ENCODE measurements at regions not wholly inside any gene's neighbourhood (a gene's known extent, or its start where the extent isn't known, plus 50 kb on each side); places are given as distances from the start of the nearest gene placed in this dataset.

DNA sequence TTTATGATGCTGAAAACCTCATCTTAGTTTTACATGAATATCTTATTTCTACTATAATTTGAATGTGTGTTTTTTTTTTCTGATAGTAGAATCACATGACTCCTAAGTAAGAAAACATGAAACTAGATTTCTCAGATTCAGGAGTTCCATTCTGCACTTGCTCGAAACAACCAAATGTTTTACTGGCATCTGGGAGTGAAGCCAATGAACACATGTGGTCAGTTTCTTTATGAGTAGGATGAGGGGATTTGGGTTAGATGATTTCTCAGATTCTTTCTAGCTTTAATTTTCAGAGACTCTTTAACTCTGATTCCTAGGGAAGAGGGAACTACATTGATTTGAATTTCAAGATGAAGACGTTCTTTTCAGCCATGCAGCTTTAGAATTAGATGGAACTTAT lies 225.0 kb upstream of the NT5C1B start:
- no peak for TF ChIP-seq RAD21 (IDR thresholded peaks at IDR 0.05; ENCODE audit: low read length)
- no peak for TF ChIP-seq RFX5 (IDR thresholded peaks at IDR 0.05; ENCODE audit: low read depth, low read length)
- no peak for TF ChIP-seq SMC3 (IDR thresholded peaks at IDR 0.05; ENCODE audit: low read depth, low read length)
- TF ChIP-seq ELK1 (IDR thresholded peaks at IDR 0.05; ENCODE audit: borderline replicate concordance, low read depth, low read length): no peak
- no peak for TF ChIP-seq MAFK (IDR thresholded peaks at IDR 0.05; ENCODE audit: low read depth, low read length)
- no peak for TF ChIP-seq MXI1 (IDR thresholded peaks at IDR 0.05; ENCODE audit: borderline replicate concordance, low read depth, low read length)
- no peak for TF ChIP-seq CEBPB (IDR thresholded peaks at IDR 0.05; ENCODE audit: low read depth, low read length)
- no peak for TF ChIP-seq FOS (IDR thresholded peaks at IDR 0.05; ENCODE audit: low read depth, low read length)
- TF ChIP-seq POLR2A (IDR thresholded peaks at IDR 0.05; ENCODE audit: low read depth, low read length): no peak
- TF ChIP-seq, protein P1, sequence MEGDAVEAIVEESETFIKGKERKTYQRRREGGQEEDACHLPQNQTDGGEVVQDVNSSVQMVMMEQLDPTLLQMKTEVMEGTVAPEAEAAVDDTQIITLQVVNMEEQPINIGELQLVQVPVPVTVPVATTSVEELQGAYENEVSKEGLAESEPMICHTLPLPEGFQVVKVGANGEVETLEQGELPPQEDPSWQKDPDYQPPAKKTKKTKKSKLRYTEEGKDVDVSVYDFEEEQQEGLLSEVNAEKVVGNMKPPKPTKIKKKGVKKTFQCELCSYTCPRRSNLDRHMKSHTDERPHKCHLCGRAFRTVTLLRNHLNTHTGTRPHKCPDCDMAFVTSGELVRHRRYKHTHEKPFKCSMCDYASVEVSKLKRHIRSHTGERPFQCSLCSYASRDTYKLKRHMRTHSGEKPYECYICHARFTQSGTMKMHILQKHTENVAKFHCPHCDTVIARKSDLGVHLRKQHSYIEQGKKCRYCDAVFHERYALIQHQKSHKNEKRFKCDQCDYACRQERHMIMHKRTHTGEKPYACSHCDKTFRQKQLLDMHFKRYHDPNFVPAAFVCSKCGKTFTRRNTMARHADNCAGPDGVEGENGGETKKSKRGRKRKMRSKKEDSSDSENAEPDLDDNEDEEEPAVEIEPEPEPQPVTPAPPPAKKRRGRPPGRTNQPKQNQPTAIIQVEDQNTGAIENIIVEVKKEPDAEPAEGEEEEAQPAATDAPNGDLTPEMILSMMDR (conservative IDR thresholded peaks at IDR 0.05; ENCODE audit: low read depth, low read length): no peak
- no peak for TF ChIP-seq CHD1 (IDR thresholded peaks at IDR 0.05; ENCODE audit: low read depth, low read length)
- Histone ChIP-seq H3K56ac (ENCODE audit: extremely low read depth, insufficient read depth, low read length) (no peak overlapping the region), H3K27me3 (ENCODE audit: control insufficient read depth, insufficient read depth, low read length) (no peaks in the 10 kb centered on the region), H4K20me1 (ENCODE audit: insufficient read depth, low read length) (no peaks in the 10 kb centered on the region), H2AK5ac (ENCODE audit: low read depth, low read length) (no peak overlapping the region), H3K4ac (ENCODE audit: low read depth, low read length) (no peak overlapping the region), H3K4me2 (ENCODE audit: low read depth, low read length) (no peak overlapping the region), H3K4me3 (ENCODE audit: insufficient read depth, low read depth, low read length) (no peak overlapping the region), H3K4me1 (ENCODE audit: control insufficient read depth, insufficient read depth, low read length) (no peaks in the 10 kb centered on the region), H3K27ac (ENCODE audit: insufficient read depth, low read length) (no peak overlapping the region), H3K9ac (ENCODE audit: low read depth, low read length) (no peak overlapping the region), H4K8ac (ENCODE audit: low read depth in 2 of 2, low read length in 2 of 2) (no peak overlapping the region), H3K9me1 (ENCODE audit: insufficient read depth, low read length) (no peaks in the 10 kb centered on the region), H4K5ac (ENCODE audit: low read depth, low read length) (no peak overlapping the region), H3K9me3 (ENCODE audit: control insufficient read depth, insufficient read depth, low read length) (no peaks in the 10 kb centered on the region), H2BK5ac (ENCODE audit: low read depth, low read length, poor library complexity, severe bottlenecking) (no peak overlapping the region), H2BK20ac (ENCODE audit: low read depth, low read length) (no peak overlapping the region), H3K14ac (replicated peaks; ENCODE audit: low read depth, low read length) (no peak overlapping the region), H2BK120ac (ENCODE audit: low read depth, low read length) (no peak overlapping the region), H3K23ac (ENCODE audit: low read depth, low read length) (no peak overlapping the region), H2BK15ac (ENCODE audit: low read depth, low read length) (no peak overlapping the region), H2AK9ac (replicated peaks; ENCODE audit: low read depth, low read length, poor library complexity) (no peak overlapping the region), H2AFZ (replicated peaks; ENCODE audit: low read length, poor library complexity) (no peak overlapping the region), H3K36me3 (ENCODE audit: control insufficient read depth, insufficient read depth, low read length) (no peaks in the 10 kb centered on the region), H3K79me1 (ENCODE audit: low read depth in 1 of 2, low read length in 2 of 2) (no peaks in the 10 kb centered on the region), H4K91ac (ENCODE audit: insufficient read depth, low read depth, low read length) (no peak overlapping the region), H3K18ac (ENCODE audit: low read depth, low read length) (no peak overlapping the region)
- BruUV-seq (replicated peaks): no TSS peak
- no CpG with 5 or more reads among the region's 2 CpGs for WGBS, 2 experiments (ENCODE audit: extremely low coverage in 2 of 2, insufficient read length in 1 of 2)
- ChIA-PET POLR2A (ENCODE audit: unreplicated experiment) (no interaction called here), CTCF (interaction anchor here (1.1 kb wide), 1 partner anchor 10 kb away, joined by 3 read pairs; no protein-coding TSS in a partner anchor)
- intact Hi-C loops (cut with micrococcal nuclease): no loop called here
- in situ Hi-C loops (cut with MboI; ENCODE audit: low sequenced_read_pairs): no loop called here
- peak; percentile 86 for DNase-seq
- dilution Hi-C loops (cut with HindIII; ENCODE audit: low sequenced_read_pairs, unreplicated experiment): no loop called here
- no peak; the same call in 1 of the 2 replicates for ATAC-seq (ENCODE audit: low read depth)

Measured in IMR-90 (cell line).